ENCODE measurements at regions not wholly inside any gene's neighbourhood (a gene's known extent, or its start where the extent isn't known, plus 50 kb on each side); places are given as distances from the start of the nearest gene placed in this dataset.

GRCh38 chr9:91084896-91085516 lies 276.7 kb downstream of the AUH start:
- BruUV-seq (replicated peaks): no TSS peak
- in situ Hi-C loops (cut with HindIII; ENCODE audit: low pct_unique_long_range_greater_than_20kb, low sequenced_read_pairs): no loop called here
- no peak for DNase-seq (ENCODE audit: low read depth, low spot score)
- intact Hi-C loops (cut with micrococcal nuclease; ENCODE audit: unreplicated experiment): no loop called here
- no peak for ATAC-seq
- no peaks in the 10 kb centered on the region for H3K36me3 ChIP-seq (ENCODE audit: control insufficient read depth, insufficient read depth, low read length)
- TF ChIP-seq CTCF (IDR thresholded peaks at IDR 0.05) (no peak), SIN3A (IDR thresholded peaks at IDR 0.05; ENCODE audit: borderline replicate concordance, insufficient read depth, low read depth, low read length) (no peak), REST (IDR thresholded peaks at IDR 0.05; ENCODE audit: insufficient read depth in 1 of 2, low read depth in 2 of 2, low read length in 1 of 2) (no peak), TCF7L2 (IDR thresholded peaks at IDR 0.05; ENCODE audit: low read depth, low read length) (no peak), POLR2AphosphoS5 (IDR thresholded peaks at IDR 0.05; ENCODE audit: low read depth, low read length) (no peak)
- CTCF ChIA-PET: no interaction called here
- no peaks in the 10 kb centered on the region for H3K4me1 ChIP-seq (ENCODE audit: control insufficient read depth, insufficient read depth, low read length)
- no peak overlapping the region for H3K4me3 ChIP-seq (ENCODE audit: low read depth in 2 of 2, low read length in 2 of 2)
- H3K9me3 ChIP-seq (ENCODE audit: control insufficient read depth, insufficient read depth, low read depth, low read length): no peaks in the 10 kb centered on the region
- H3K27me3 ChIP-seq (ENCODE audit: control insufficient read depth, insufficient read depth, low read length): no peaks in the 10 kb centered on the region
- POLR2A ChIA-PET: no interaction called here
- no peak overlapping the region for H3K27ac ChIP-seq (ENCODE audit: low read length)

GRCh38 chr9:91085517-91086291 lies 276.0 kb downstream of the AUH start:
- TF ChIP-seq POLR2AphosphoS5 (IDR thresholded peaks at IDR 0.05; ENCODE audit: low read depth, low read length) (no peak), REST (IDR thresholded peaks at IDR 0.05; ENCODE audit: insufficient read depth in 1 of 2, low read depth in 2 of 2, low read length in 1 of 2) (no peak), CTCF (IDR thresholded peaks at IDR 0.05) (no peak), TCF7L2 (IDR thresholded peaks at IDR 0.05; ENCODE audit: low read depth, low read length) (no peak), SIN3A (IDR thresholded peaks at IDR 0.05; ENCODE audit: borderline replicate concordance, insufficient read depth, low read depth, low read length) (no peak)
- DNase-seq (ENCODE audit: low read depth, low spot score): no peak
- Histone ChIP-seq H3K4me1 (ENCODE audit: control insufficient read depth, insufficient read depth, low read length) (no peaks in the 10 kb centered on the region), H3K27ac (ENCODE audit: low read length) (no peak overlapping the region), H3K4me3 (ENCODE audit: low read depth in 2 of 2, low read length in 2 of 2) (no peak overlapping the region), H3K36me3 (ENCODE audit: control insufficient read depth, insufficient read depth, low read length) (no peaks in the 10 kb centered on the region), H3K9me3 (ENCODE audit: control insufficient read depth, insufficient read depth, low read depth, low read length) (no peaks in the 10 kb centered on the region), H3K27me3 (ENCODE audit: control insufficient read depth, insufficient read depth, low read length) (no peaks in the 10 kb centered on the region)
- intact Hi-C loops (cut with micrococcal nuclease; ENCODE audit: unreplicated experiment): no loop called here
- BruUV-seq (replicated peaks): no TSS peak
- POLR2A ChIA-PET: no interaction called here
- no peak for ATAC-seq
- CTCF ChIA-PET: no interaction called here
- in situ Hi-C loops (cut with HindIII; ENCODE audit: low pct_unique_long_range_greater_than_20kb, low sequenced_read_pairs): no loop called here
